K562 (cell line): ENCODE measurements at regions not wholly inside any gene's neighbourhood (a gene's known extent, or its start where the extent isn't known, plus 50 kb on each side); places are given as distances from the start of the nearest gene placed in this dataset.
"Not testable (repeated sequence)": the region's sequence is repeated elsewhere in the genome, so short reads cannot be mapped to it uniquely, and the experiment has no call there.

Source experiments
- ATAC-seq: fragments of 200-7000 bp; cut with Tn5 transposase; 3 replicates; pipeline ENCODE4 v1.9.1; 2020; ENCODE audit warnings: moderate library complexity
- BruUV-seq: library from RNA; stranded (reverse); fragments of 400-500 nt; replicated peaks from 2 replicates; lab custom pipeline; 2021; lab: Mats Ljungman, UMichigan
- CTCF ChIA-PET: fragments of 300-600 bp; formaldehyde crosslinking; extraction: SDS; loops from one replicate; lab custom pipeline; 2021; ENCODE audit warnings: low intra/inter-chr PET ratio; lab: Yijun Ruan, JAX
- POLR2A ChIA-PET: fragments of 300-600, 350-650 bp; sonication (Branson Sonifier 250); formaldehyde crosslinking; extraction: SDS; loops from one replicate; lab custom pipeline; 2021; ENCODE audit warnings: antibody characterized with exemption, inconsistent platforms; lab: Yijun Ruan, JAX
- DNase-seq, 4 experiments: peaks; one replicate each; pipeline versions ENCODE4 v3.0.0 to v3.0.0-alpha.2; 2011 to 2018; ENCODE audit warnings: low spot score in 3 of 4, mixed read lengths in 3 of 4; ENCODE audit errors: extremely low read depth in 1 of 4
- FAIRE-seq: peaks from 2 replicates; lab custom pipeline; 2011; peaks lifted over from hg19 to GRCh38; lab: Jason Lieb, UNC
- H2AFZ ChIP-seq: 2 replicates; pipeline ENCODE4 v1.6.0; 2011; ENCODE audit warnings: low read depth, low read length, control low read depth, inconsistent platforms
- H3K27ac ChIP-seq: fragments of 200-600 bp; 3 replicates; pipeline ENCODE4 v1.8.0; 2011; ENCODE audit warnings: low read depth, mild to moderate bottlenecking, control low read depth, inconsistent platforms, low read length, moderate library complexity, mixed read lengths; ENCODE audit errors: extremely low read depth
- H3K27me3 ChIP-seq, 2 experiments: fragments of 300-600 bp in 1 of 2; 2 replicates in 1 of 2; 3 replicates in 1 of 2; pipeline versions ENCODE4 v1.6.0 to v1.8.0; 2011; ENCODE audit warnings: inconsistent platforms in 2 of 2, low read length in 2 of 2, mild to moderate bottlenecking in 1 of 2, mixed read lengths in 1 of 2, moderate library complexity in 1 of 2; ENCODE audit not compliant: control insufficient read depth in 2 of 2, insufficient read depth in 2 of 2
- H3K36me3 ChIP-seq: fragments of 300-600 bp; 3 replicates; pipeline ENCODE4 v1.8.0; 2011; ENCODE audit warnings: mild to moderate bottlenecking, low read length, inconsistent platforms; ENCODE audit not compliant: control insufficient read depth, insufficient read depth
- H3K4me1 ChIP-seq, 2 experiments: fragments of 200-600 bp in 1 of 2; replicated peaks in 1 of 2; 2 replicates in 1 of 2; 3 replicates in 1 of 2; pipeline versions ENCODE4 v1.5.1 to v1.8.0; 2011; ENCODE audit warnings: inconsistent platforms in 2 of 2, low read length in 2 of 2, mild to moderate bottlenecking in 1 of 2, mixed read lengths in 1 of 2, moderate library complexity in 1 of 2; ENCODE audit not compliant: control insufficient read depth in 2 of 2, insufficient read depth in 2 of 2
- H3K4me2 ChIP-seq: 2 replicates; pipeline ENCODE4 v1.6.1; 2011; ENCODE audit warnings: low read length, control low read depth, inconsistent platforms, mixed read lengths; ENCODE audit not compliant: insufficient read depth
- H3K4me3 ChIP-seq: fragments of 200-600 bp; sonication (generic), shearing (Covaris generic); 2 replicates; pipeline ENCODE4 v1.5.1; 2016; ENCODE audit warnings: control low read depth, inconsistent platforms
- H3K79me2 ChIP-seq: fragments of 200-600 bp; 3 replicates; pipeline ENCODE4 v1.8.0; 2011; ENCODE audit warnings: low read length, inconsistent platforms; ENCODE audit not compliant: control insufficient read depth, insufficient read depth
- H3K9ac ChIP-seq, 2 experiments: 2 replicates each; pipeline versions ENCODE4 v1.6.0 to v1.6.1; 2011; ENCODE audit warnings: low read depth in 2 of 2, low read length in 2 of 2, control low read depth in 1 of 2, inconsistent platforms in 1 of 2, mild to moderate bottlenecking in 1 of 2, mixed read lengths in 1 of 2; ENCODE audit not compliant: insufficient read depth in 1 of 2
- H3K9me1 ChIP-seq: one replicate; pipeline ENCODE4 v1.6.0; 2011; ENCODE audit warnings: inconsistent platforms, mild to moderate bottlenecking, low read length, moderate library complexity; ENCODE audit not compliant: control insufficient read depth, insufficient read depth
- H3K9me3 ChIP-seq: replicated peaks from 2 replicates; pipeline ENCODE4 v1.5.1; 2011; ENCODE audit warnings: low read depth, low read length, inconsistent platforms; ENCODE audit not compliant: control insufficient read depth, insufficient read depth
- H4K20me1 ChIP-seq: replicated peaks from 2 replicates; pipeline ENCODE4 v1.6.1; 2011; ENCODE audit warnings: low read length, inconsistent platforms, mixed read lengths; ENCODE audit not compliant: control insufficient read depth, insufficient read depth
- CREB1 ChIP-seq, 2 experiments: sonication (generic) in 1 of 2; formaldehyde crosslinking in 1 of 2; IDR thresholded peaks; 2 replicates each; pipeline versions ENCODE4 v1.6.1 to v1.8.0; 2012 to 2022; ENCODE audit warnings: inconsistent platforms in 1 of 2, mild to moderate bottlenecking in 1 of 2, missing genetic modification reagents in 1 of 2, moderate library complexity in 1 of 2
- LARP7 ChIP-seq: fragments of 450-650 bp; IDR thresholded peaks from 2 replicates; pipeline ENCODE4 v1.6.1; 2016
- NFE2 ChIP-seq: IDR thresholded peaks from 2 replicates; pipeline ENCODE4 v1.6.1; 2014; ENCODE audit warnings: antibody characterized with exemption, low read depth
- POLR2G ChIP-seq: fragments of 200-400 bp; formaldehyde crosslinking; IDR thresholded peaks from 2 replicates; pipeline ENCODE4 v1.6.1; 2017; ENCODE audit warnings: low read depth, mild to moderate bottlenecking, antibody characterized with exemption, low read length, moderate library complexity
- YBX1 ChIP-seq: fragments of 450-650 bp; IDR thresholded peaks from 2 replicates; pipeline ENCODE4 v1.7.1; 2016; ENCODE audit warnings: mild to moderate bottlenecking
- ZNF561 ChIP-seq: fragments of 450-650 bp; formaldehyde crosslinking; conservative IDR thresholded peaks from 2 replicates; pipeline ENCODE4 v1.4.0; 2020; ENCODE audit warnings: mild to moderate bottlenecking, moderate library complexity
- WGBS: fragments of 100-300 bp; shearing (Covaris generic); methylation state at CpG from one replicate; pipeline ENCODE4 v1.1.6; 2016; ENCODE audit warnings: low coverage, mixed read lengths; ENCODE audit not compliant: insufficient coverage; ENCODE audit errors: missing lambda C conversion rate; 5-methylcytosine and 5-hydroxymethylcytosine counted together
- in situ Hi-C: fragments of 300-500 bp; cut with MboI; formaldehyde crosslinking; loops from 4 replicates; pipeline ENCODE4 v1.15.0; 2018; ENCODE audit warnings: inconsistent platforms, mixed read lengths
- intact Hi-C: fragments of 100-400 bp; cut with micrococcal nuclease; formaldehyde crosslinking; loops from 2 replicates; pipeline ENCODE4 v1.14.2; 2022
- TF ChIP-seq, protein P1 (sequence below): fragments of 200-400 bp; formaldehyde crosslinking; IDR thresholded peaks from 2 replicates; pipeline ENCODE4 v1.6.1; 2017; ENCODE audit warnings: mild to moderate bottlenecking, low read depth, low read length, moderate library complexity
- TF ChIP-seq, protein P2 (sequence below): fragments of 200-800 bp; sonication (Bioruptor generic); IDR thresholded peaks from 2 replicates; pipeline ENCODE4 v1.6.1; 2017; ENCODE audit warnings: missing genetic modification characterization, missing compliant biosample characterization

DNA sequence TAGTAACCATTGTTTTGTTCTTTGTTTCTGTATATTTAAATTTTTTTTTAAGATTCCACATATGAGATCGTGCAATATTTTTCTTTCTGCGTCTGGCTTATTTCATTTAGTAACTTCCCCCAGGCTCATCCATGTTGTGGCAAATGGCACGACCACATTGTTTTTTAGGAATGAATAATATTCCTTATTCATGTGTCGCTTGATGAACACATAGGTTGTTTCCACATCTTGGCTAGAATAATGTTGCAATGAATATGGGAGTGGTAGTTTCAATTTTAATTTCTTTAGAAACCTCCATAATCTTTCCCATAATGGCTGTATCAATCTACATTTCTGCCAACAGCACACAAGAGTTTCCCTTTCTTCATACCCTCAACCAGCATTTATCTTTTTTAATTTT, 166.8 kb upstream of the NR3C2 start:
- intact Hi-C loops: no loop called here
- CTCF ChIA-PET: no interaction called here

DNA sequence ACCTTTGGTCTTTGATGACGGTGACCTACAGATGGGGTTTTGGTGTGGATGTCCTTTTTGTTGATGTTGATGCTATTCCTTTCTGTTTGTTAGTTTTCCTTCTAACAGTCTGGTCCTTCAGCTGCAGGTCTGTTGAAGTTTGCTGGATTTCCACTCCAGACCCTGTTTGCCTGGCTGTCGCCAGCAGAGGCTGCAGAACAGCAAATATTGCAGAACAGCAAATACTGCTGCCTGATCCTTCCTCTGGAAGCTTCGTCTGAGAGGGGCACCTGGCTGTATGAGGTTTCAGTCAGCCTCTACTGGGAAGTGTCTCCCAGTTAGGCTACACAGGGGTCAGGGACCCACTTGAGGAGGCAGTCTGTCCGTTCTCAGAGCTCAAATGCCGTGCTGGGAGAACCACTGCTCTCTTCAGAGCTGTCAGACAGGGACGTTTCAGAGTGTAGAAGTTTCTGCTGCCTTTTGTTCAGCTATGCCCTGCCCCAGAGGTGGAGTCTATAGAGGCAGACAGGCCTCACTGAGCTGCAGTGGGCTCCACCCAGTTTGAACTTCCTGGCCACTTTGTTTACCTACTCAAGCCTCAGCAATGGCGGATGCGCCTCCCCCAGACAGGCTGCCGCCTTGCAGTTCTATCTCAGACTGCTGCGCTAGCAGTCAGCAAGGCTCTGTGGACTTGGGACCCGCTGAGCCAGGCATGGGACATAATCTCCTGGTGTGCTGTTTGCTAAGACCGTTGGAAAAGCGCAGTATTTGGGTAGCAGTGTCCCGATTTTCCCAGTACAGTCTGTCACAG, 156.4 kb upstream of the NR3C2 start:
- intact Hi-C loops, H3K9me3 ChIP-seq, H3K4me3 ChIP-seq, H2AFZ ChIP-seq, H3K4me1 ChIP-seq, H3K79me2 ChIP-seq, BruUV-seq, H3K27ac ChIP-seq, DNase-seq, FAIRE-seq, H3K9me1 ChIP-seq, CTCF ChIA-PET, H3K9ac ChIP-seq, H3K4me2 ChIP-seq, in situ Hi-C loops, ATAC-seq, H3K36me3 ChIP-seq, H3K27me3 ChIP-seq, POLR2A ChIA-PET, H4K20me1 ChIP-seq: not testable (repeated sequence)
- WGBS: 0% methylated on average over 12 of the region's 14 CpGs

More for the DNA sequence above, 166.8 kb upstream of the NR3C2 start:
- no peaks in the 10 kb centered on the region for H4K20me1 ChIP-seq
- no peak overlapping the region for H3K27ac ChIP-seq
- H3K4me3 ChIP-seq: no peak overlapping the region
- no peak overlapping the region for H3K4me2 ChIP-seq
- no peaks in the 10 kb centered on the region for H3K27me3 ChIP-seq
- no peaks in the 10 kb centered on the region for H3K36me3 ChIP-seq
- TF ChIP-seq POLR2G (no peak), CREB1 (IDR thresholded peaks at IDR 0.05) (no peak), CREB1 (CRISPR knock-in tag; IDR thresholded peaks at IDR 0.05) (no peak), NFE2 (no peak), YBX1 (no peak), LARP7 (no peak), ZNF561 (CRISPR knock-in tag) (no peak)
- TF ChIP-seq, protein P1, sequence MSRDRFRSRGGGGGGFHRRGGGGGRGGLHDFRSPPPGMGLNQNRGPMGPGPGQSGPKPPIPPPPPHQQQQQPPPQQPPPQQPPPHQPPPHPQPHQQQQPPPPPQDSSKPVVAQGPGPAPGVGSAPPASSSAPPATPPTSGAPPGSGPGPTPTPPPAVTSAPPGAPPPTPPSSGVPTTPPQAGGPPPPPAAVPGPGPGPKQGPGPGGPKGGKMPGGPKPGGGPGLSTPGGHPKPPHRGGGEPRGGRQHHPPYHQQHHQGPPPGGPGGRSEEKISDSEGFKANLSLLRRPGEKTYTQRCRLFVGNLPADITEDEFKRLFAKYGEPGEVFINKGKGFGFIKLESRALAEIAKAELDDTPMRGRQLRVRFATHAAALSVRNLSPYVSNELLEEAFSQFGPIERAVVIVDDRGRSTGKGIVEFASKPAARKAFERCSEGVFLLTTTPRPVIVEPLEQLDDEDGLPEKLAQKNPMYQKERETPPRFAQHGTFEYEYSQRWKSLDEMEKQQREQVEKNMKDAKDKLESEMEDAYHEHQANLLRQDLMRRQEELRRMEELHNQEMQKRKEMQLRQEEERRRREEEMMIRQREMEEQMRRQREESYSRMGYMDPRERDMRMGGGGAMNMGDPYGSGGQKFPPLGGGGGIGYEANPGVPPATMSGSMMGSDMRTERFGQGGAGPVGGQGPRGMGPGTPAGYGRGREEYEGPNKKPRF: no peak
- TF ChIP-seq, protein P2, sequence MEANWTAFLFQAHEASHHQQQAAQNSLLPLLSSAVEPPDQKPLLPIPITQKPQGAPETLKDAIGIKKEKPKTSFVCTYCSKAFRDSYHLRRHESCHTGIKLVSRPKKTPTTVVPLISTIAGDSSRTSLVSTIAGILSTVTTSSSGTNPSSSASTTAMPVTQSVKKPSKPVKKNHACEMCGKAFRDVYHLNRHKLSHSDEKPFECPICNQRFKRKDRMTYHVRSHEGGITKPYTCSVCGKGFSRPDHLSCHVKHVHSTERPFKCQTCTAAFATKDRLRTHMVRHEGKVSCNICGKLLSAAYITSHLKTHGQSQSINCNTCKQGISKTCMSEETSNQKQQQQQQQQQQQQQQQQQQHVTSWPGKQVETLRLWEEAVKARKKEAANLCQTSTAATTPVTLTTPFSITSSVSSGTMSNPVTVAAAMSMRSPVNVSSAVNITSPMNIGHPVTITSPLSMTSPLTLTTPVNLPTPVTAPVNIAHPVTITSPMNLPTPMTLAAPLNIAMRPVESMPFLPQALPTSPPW (CRISPR knock-in tag): no peak
- H3K9me1 ChIP-seq: no peaks in the 10 kb centered on the region
- FAIRE-seq (no peak), ATAC-seq (no peak), DNase-seq (no peak)
- POLR2A ChIA-PET: no interaction called here
- no peaks in the 10 kb centered on the region for H3K4me1 ChIP-seq
- in situ Hi-C loops: no loop called here
- H3K9ac ChIP-seq: no peak overlapping the region
- no peaks in the 10 kb centered on the region for H3K79me2 ChIP-seq
- no peaks in the 10 kb centered on the region for H3K9me3 ChIP-seq
- 2% methylated on average over 4 of the region's 4 CpGs for WGBS
- H2AFZ ChIP-seq: no peak overlapping the region
- no TSS peak for BruUV-seq
